Esophagus squamous epithelium (tissue), 4 donors: ENCODE measurements at regions not wholly inside any gene's neighbourhood (a gene's known extent, or its start where the extent isn't known, plus 50 kb on each side); places are given as distances from the start of the nearest gene placed in this dataset.

Experiments
- CTCF ChIP-seq, 6 experiments: fragments of 450-650 bp in 4 of 6; fragments of 200-600 bp in 2 of 6; sonication (generic) in 2 of 6; IDR thresholded peaks; one replicate each; pipeline ENCODE4 v1.5.1; 2016 to 2019; ENCODE audit warnings: antibody characterized with exemption in 6 of 6, mild to moderate bottlenecking in 4 of 6, moderate library complexity in 4 of 6
- POLR2A ChIP-seq, 4 donors: fragments of 450-650 bp; IDR thresholded peaks; one replicate each; pipeline ENCODE4 v1.6.1; 2017; ENCODE audit warnings: antibody characterized with exemption in 4 of 4, mild to moderate bottlenecking in 4 of 4, moderate library complexity in 3 of 4

- TF ChIP-seq CTCF (IDR thresholded peaks at IDR 0.05) (peak in 1 of 6 experiments; percentile 3), POLR2A (IDR thresholded peaks at IDR 0.05) (peak in 2 of 4 donors; percentile 36 to 40)
These were observed 69.2 kb upstream of the CCDC180 start for GRCh38 chr9:97237951-97238889.
